ENCODE measurements at regions not wholly inside any gene's neighbourhood (a gene's known extent, or its start where the extent isn't known, plus 50 kb on each side); places are given as distances from the start of the nearest gene placed in this dataset.

DNA sequence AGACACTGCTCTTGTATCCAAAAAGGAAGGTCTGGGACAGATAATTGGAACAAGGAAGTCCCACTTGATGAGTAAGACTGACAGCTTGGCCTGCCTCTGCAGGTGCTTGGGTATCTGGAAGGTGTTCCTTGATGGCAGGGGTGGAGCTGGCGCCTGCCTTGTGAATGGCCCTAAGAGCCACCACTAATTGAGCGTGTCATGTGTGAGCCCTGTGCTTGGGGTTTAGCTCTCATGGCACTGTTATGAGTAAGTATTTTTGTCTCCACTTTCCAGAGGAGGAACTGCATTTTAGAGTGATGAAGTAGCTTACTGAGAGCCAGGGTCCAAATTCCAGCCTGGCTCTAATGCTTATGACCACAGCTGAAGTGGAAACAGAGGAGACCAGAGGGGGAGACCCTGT, 71.2 kb upstream of the NECTIN1 start:
- no peak for TF ChIP-seq EZH2 (IDR thresholded peaks at IDR 0.05; ENCODE audit: borderline replicate concordance, low read length)
- TF ChIP-seq, protein P1, sequence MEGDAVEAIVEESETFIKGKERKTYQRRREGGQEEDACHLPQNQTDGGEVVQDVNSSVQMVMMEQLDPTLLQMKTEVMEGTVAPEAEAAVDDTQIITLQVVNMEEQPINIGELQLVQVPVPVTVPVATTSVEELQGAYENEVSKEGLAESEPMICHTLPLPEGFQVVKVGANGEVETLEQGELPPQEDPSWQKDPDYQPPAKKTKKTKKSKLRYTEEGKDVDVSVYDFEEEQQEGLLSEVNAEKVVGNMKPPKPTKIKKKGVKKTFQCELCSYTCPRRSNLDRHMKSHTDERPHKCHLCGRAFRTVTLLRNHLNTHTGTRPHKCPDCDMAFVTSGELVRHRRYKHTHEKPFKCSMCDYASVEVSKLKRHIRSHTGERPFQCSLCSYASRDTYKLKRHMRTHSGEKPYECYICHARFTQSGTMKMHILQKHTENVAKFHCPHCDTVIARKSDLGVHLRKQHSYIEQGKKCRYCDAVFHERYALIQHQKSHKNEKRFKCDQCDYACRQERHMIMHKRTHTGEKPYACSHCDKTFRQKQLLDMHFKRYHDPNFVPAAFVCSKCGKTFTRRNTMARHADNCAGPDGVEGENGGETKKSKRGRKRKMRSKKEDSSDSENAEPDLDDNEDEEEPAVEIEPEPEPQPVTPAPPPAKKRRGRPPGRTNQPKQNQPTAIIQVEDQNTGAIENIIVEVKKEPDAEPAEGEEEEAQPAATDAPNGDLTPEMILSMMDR (IDR thresholded peaks at IDR 0.05; ENCODE audit: low read length): no peak

Measured in OCI-LY1 (cell line).